GM12874 (cell line): ENCODE measurements at regions not wholly inside any gene's neighbourhood (a gene's known extent, or its start where the extent isn't known, plus 50 kb on each side); places are given as distances from the start of the nearest gene placed in this dataset.

ENCODE experiments used
- CTCF ChIP-seq: IDR thresholded peaks from 2 replicates; pipeline ENCODE4 v1.5.1; 2011; ENCODE audit warnings: low read depth, mild to moderate bottlenecking, control low read depth, low read length, moderate library complexity; ENCODE audit not compliant: insufficient read depth

- no peak for TF ChIP-seq CTCF
Measured at GRCh38 chr2:41242001-41242331, 790.1 kb upstream of the SLC8A1 start.

- no peak for TF ChIP-seq CTCF
Measured at GRCh38 chr2:41267929-41268659, 779.7 kb upstream of the PKDCC start.

GRCh38 chr2:41283079-41283775 is 764.6 kb upstream of the PKDCC start:
- no peak for TF ChIP-seq CTCF

- no peak for TF ChIP-seq CTCF
Measured at GRCh38 chr2:41293491-41293890, 754.3 kb upstream of the PKDCC start.

- no peak for TF ChIP-seq CTCF
Measured at GRCh38 chr2:41294331-41294730, 753.5 kb upstream of the PKDCC start.

GRCh38 chr2:41313082-41313481 is 734.7 kb upstream of the PKDCC start:
- no peak for TF ChIP-seq CTCF

GRCh38 chr2:41314511-41315070 is 733.2 kb upstream of the PKDCC start:
- no peak for TF ChIP-seq CTCF
